ENCODE measurements at regions not wholly inside any gene's neighbourhood (a gene's known extent, or its start where the extent isn't known, plus 50 kb on each side); places are given as distances from the start of the nearest gene placed in this dataset.
"Not testable (repeated sequence)": the region's sequence is repeated elsewhere in the genome, so short reads cannot be mapped to it uniquely, and the experiment has no call there.

DNA sequence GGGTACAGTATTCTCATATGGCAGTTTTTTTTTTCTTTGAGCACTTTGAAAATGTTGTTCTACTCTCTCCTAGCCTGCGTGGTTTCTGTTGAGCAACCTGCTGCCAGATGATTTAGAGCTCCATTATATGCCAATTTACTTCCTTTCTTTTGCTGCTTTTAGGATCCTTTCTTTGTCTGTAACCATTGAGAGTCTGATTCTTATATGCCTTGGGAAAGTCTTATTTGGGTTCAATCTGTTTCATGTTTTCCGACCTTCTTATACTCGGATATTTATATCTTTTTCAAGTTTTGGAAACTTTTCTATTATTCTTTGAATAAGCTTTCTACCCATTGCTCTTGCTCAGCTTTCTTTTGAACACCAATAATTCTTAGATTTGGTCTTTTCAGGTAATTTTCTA lies 138.1 kb upstream of the RAG2 start:
- no TSS peak for BruUV-seq (replicated peaks)
- POLR2A ChIA-PET, result no interaction called here
- no peak overlapping the region for H3K27ac ChIP-seq (ENCODE audit: low read length)
- no peaks in the 10 kb centered on the region for H3K4me1 ChIP-seq (ENCODE audit: control insufficient read depth, insufficient read depth, low read length)
- peaks cover 2% of the 10 kb centered on the region; the same call in 1 of the 2 replicates for H3K27me3 ChIP-seq (ENCODE audit: control insufficient read depth, insufficient read depth, low read length)
- intact Hi-C loops (cut with micrococcal nuclease; ENCODE audit: unreplicated experiment), result no loop called here
- no peaks in the 10 kb centered on the region for H3K36me3 ChIP-seq (ENCODE audit: control insufficient read depth, insufficient read depth, low read length)
- H3K4me3 ChIP-seq (ENCODE audit: low read depth in 2 of 2, low read length in 2 of 2), result no peak overlapping the region
- in situ Hi-C loops (cut with HindIII; ENCODE audit: low pct_unique_long_range_greater_than_20kb, low sequenced_read_pairs), result no loop called here
- TF ChIP-seq, protein P1, sequence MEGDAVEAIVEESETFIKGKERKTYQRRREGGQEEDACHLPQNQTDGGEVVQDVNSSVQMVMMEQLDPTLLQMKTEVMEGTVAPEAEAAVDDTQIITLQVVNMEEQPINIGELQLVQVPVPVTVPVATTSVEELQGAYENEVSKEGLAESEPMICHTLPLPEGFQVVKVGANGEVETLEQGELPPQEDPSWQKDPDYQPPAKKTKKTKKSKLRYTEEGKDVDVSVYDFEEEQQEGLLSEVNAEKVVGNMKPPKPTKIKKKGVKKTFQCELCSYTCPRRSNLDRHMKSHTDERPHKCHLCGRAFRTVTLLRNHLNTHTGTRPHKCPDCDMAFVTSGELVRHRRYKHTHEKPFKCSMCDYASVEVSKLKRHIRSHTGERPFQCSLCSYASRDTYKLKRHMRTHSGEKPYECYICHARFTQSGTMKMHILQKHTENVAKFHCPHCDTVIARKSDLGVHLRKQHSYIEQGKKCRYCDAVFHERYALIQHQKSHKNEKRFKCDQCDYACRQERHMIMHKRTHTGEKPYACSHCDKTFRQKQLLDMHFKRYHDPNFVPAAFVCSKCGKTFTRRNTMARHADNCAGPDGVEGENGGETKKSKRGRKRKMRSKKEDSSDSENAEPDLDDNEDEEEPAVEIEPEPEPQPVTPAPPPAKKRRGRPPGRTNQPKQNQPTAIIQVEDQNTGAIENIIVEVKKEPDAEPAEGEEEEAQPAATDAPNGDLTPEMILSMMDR (IDR thresholded peaks at IDR 0.05), result no peak
- no peak for TF ChIP-seq SIN3A (IDR thresholded peaks at IDR 0.05; ENCODE audit: borderline replicate concordance, insufficient read depth, low read depth, low read length)
- TF ChIP-seq, protein P2, sequence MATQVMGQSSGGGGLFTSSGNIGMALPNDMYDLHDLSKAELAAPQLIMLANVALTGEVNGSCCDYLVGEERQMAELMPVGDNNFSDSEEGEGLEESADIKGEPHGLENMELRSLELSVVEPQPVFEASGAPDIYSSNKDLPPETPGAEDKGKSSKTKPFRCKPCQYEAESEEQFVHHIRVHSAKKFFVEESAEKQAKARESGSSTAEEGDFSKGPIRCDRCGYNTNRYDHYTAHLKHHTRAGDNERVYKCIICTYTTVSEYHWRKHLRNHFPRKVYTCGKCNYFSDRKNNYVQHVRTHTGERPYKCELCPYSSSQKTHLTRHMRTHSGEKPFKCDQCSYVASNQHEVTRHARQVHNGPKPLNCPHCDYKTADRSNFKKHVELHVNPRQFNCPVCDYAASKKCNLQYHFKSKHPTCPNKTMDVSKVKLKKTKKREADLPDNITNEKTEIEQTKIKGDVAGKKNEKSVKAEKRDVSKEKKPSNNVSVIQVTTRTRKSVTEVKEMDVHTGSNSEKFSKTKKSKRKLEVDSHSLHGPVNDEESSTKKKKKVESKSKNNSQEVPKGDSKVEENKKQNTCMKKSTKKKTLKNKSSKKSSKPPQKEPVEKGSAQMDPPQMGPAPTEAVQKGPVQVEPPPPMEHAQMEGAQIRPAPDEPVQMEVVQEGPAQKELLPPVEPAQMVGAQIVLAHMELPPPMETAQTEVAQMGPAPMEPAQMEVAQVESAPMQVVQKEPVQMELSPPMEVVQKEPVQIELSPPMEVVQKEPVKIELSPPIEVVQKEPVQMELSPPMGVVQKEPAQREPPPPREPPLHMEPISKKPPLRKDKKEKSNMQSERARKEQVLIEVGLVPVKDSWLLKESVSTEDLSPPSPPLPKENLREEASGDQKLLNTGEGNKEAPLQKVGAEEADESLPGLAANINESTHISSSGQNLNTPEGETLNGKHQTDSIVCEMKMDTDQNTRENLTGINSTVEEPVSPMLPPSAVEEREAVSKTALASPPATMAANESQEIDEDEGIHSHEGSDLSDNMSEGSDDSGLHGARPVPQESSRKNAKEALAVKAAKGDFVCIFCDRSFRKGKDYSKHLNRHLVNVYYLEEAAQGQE (IDR thresholded peaks at IDR 0.05; ENCODE audit: insufficient read depth in 1 of 2, low read depth in 2 of 2, low read length in 1 of 2), result no peak
- TF ChIP-seq POLR2AphosphoS5 (IDR thresholded peaks at IDR 0.05; ENCODE audit: low read depth, low read length), result no peak
- TF ChIP-seq TCF7L2 (IDR thresholded peaks at IDR 0.05; ENCODE audit: low read depth, low read length), result no peak
- no peak for ATAC-seq
- CTCF ChIA-PET, result no interaction called here
- DNase-seq (ENCODE audit: low read depth, low spot score), result no peak
- H3K9me3 ChIP-seq (ENCODE audit: control insufficient read depth, insufficient read depth, low read depth, low read length), result no peaks in the 10 kb centered on the region

DNA sequence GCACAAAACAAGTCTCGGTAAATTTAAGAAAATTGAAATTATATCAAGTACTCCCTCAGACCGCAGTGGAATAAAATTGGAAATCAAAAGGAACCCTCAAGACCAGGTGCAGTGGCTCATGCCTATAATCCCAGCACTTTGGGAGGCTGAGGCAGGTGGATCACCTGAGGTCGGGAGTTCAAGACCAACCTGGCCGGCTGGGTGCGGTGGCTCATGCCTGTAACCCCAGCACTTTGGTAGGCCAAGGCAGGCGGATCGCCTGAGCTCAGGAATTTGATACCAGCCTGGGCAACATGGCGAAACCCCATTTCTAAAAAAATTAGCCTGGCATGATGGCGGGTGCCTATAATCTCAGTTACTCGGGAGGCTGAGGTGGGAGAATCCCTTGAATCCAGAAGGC lies 135.7 kb upstream of the RAG2 start:
- H3K4me1 ChIP-seq (ENCODE audit: control insufficient read depth, insufficient read depth, low read length); H3K9me3 ChIP-seq (ENCODE audit: control insufficient read depth, insufficient read depth, low read depth, low read length); intact Hi-C loops (cut with micrococcal nuclease; ENCODE audit: unreplicated experiment); in situ Hi-C loops (cut with HindIII; ENCODE audit: low pct_unique_long_range_greater_than_20kb, low sequenced_read_pairs); H3K27ac ChIP-seq (ENCODE audit: low read length); H3K4me3 ChIP-seq (ENCODE audit: low read depth in 2 of 2, low read length in 2 of 2); POLR2A ChIA-PET; BruUV-seq (replicated peaks); H3K36me3 ChIP-seq (ENCODE audit: control insufficient read depth, insufficient read depth, low read length); ATAC-seq; DNase-seq (ENCODE audit: low read depth, low spot score); CTCF ChIA-PET: not testable (repeated sequence)
- H3K27me3 ChIP-seq (ENCODE audit: control insufficient read depth, insufficient read depth, low read length), result peaks cover 10% of the 10 kb centered on the region

DNA sequence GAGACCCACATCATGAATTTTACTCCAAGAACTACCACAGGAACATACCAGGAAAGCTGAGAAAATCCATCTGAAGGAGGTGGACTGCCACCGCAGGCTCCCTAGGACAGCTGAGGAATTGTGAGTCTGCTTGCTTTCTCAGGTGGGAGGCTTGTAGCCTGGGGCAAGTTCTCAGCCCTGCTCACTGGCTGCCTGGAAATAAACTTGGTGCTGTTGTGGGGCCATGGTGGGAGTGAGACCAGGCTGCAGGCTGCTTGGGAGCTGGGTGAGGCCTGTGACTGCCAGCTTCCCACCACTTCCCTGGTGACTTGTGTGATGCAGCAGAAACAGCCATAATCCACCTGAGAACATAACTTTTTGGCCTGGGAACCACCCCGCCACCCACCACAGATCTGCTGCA lies 132.7 kb upstream of the RAG2 start:
- TF ChIP-seq POLR2AphosphoS5 (IDR thresholded peaks at IDR 0.05; ENCODE audit: low read depth, low read length) (no peak), TCF7L2 (IDR thresholded peaks at IDR 0.05; ENCODE audit: low read depth, low read length) (no peak)
- TF ChIP-seq, protein P2 (IDR thresholded peaks at IDR 0.05; ENCODE audit: insufficient read depth in 1 of 2, low read depth in 2 of 2, low read length in 1 of 2), result no peak
- no TSS peak for BruUV-seq (replicated peaks)
- ATAC-seq (no peak), DNase-seq (ENCODE audit: low read depth, low spot score) (no peak)
- ChIA-PET POLR2A (no interaction called here), CTCF (no interaction called here)
- no peaks in the 10 kb centered on the region for H3K9me3 ChIP-seq (ENCODE audit: control insufficient read depth, insufficient read depth, low read depth, low read length)
- H3K4me3 ChIP-seq (ENCODE audit: low read depth in 2 of 2, low read length in 2 of 2), result no peak overlapping the region
- H3K36me3 ChIP-seq (ENCODE audit: control insufficient read depth, insufficient read depth, low read length), result no peaks in the 10 kb centered on the region
- peaks cover 13% of the 10 kb centered on the region for H3K27me3 ChIP-seq (ENCODE audit: control insufficient read depth, insufficient read depth, low read length)
- no peak overlapping the region for H3K27ac ChIP-seq (ENCODE audit: low read length)
- intact Hi-C loops (cut with micrococcal nuclease; ENCODE audit: unreplicated experiment), result no loop called here
- in situ Hi-C loops (cut with HindIII; ENCODE audit: low pct_unique_long_range_greater_than_20kb, low sequenced_read_pairs), result no loop called here
- no peaks in the 10 kb centered on the region for H3K4me1 ChIP-seq (ENCODE audit: control insufficient read depth, insufficient read depth, low read length)

Data from Panc1 (cell line).